GM21360 (cell line): ENCODE measurements at regions not wholly inside any gene's neighbourhood (a gene's known extent, or its start where the extent isn't known, plus 50 kb on each side); places are given as distances from the start of the nearest gene placed in this dataset.

Source experiments
- ATAC-seq: cut with Tn5 transposase; IDR thresholded peaks from one replicate; pipeline ENCODE4 v1.9.1; 2021; ENCODE audit warnings: mild to moderate bottlenecking, moderate library complexity; ENCODE audit not compliant: unreplicated experiment

- no peak for ATAC-seq
These were observed 274.4 kb upstream of the SEMA6A start for GRCh38 chr5:116848954-116849581.

- no peak for ATAC-seq
These were observed 273.3 kb upstream of the SEMA6A start for GRCh38 chr5:116847960-116848359.

GRCh38 chr5:116844015-116844414, 269.4 kb upstream of the SEMA6A start:
- ATAC-seq: no peak

- no peak for ATAC-seq
These were observed 267.9 kb upstream of the SEMA6A start for GRCh38 chr5:116842514-116842961.

- ATAC-seq: no peak
These were observed 267.1 kb upstream of the SEMA6A start for GRCh38 chr5:116841734-116842133.

GRCh38 chr5:116838011-116838536, 263.5 kb upstream of the SEMA6A start:
- no peak for ATAC-seq

GRCh38 chr5:116834796-116835515, 260.3 kb upstream of the SEMA6A start:
- no peak for ATAC-seq

GRCh38 chr5:116830079-116830478, 255.5 kb upstream of the SEMA6A start:
- no peak for ATAC-seq

- ATAC-seq: no peak
These were observed 252.5 kb upstream of the SEMA6A start for GRCh38 chr5:116827078-116827477.

GRCh38 chr5:116825486-116825885, 250.9 kb upstream of the SEMA6A start:
- no peak for ATAC-seq

- no peak for ATAC-seq
These were observed 250.3 kb upstream of the SEMA6A start for GRCh38 chr5:116824751-116825438.

- ATAC-seq: no peak
These were observed 240.2 kb upstream of the SEMA6A start for GRCh38 chr5:116814626-116815385.

- ATAC-seq: no peak
These were observed 239.3 kb upstream of the SEMA6A start for GRCh38 chr5:116813906-116814305.

GRCh38 chr5:116813356-116813755, 238.7 kb upstream of the SEMA6A start:
- no peak for ATAC-seq

- ATAC-seq: no peak
These were observed 236.3 kb upstream of the SEMA6A start for GRCh38 chr5:116810951-116811350.

- ATAC-seq: no peak
These were observed 232.2 kb upstream of the SEMA6A start for GRCh38 chr5:116806836-116807235.

- no peak for ATAC-seq
These were observed 224.8 kb upstream of the SEMA6A start for GRCh38 chr5:116799401-116799800.

- ATAC-seq: no peak
These were observed 220.6 kb upstream of the SEMA6A start for GRCh38 chr5:116795189-116795588.

GRCh38 chr5:116789522-116789921, 214.9 kb upstream of the SEMA6A start:
- ATAC-seq: no peak

- no peak for ATAC-seq
These were observed 214.3 kb upstream of the SEMA6A start for GRCh38 chr5:116788851-116789403.

- no peak for ATAC-seq
These were observed 212.9 kb upstream of the SEMA6A start for GRCh38 chr5:116787570-116787969.
